Stimulated activated CD4-positive, alpha-beta T cell treated with anti-CD3 and anti-CD28 coated beads, Interleukin-12 subunit alpha, Interleukin-12 subunit beta, amount 100 ng/mL, for 48 hours (primary cell): ENCODE measurements at regions not wholly inside any gene's neighbourhood (a gene's known extent, or its start where the extent isn't known, plus 50 kb on each side); places are given as distances from the start of the nearest gene placed in this dataset.
"Not testable (repeated sequence)": the region's sequence is repeated elsewhere in the genome, so short reads cannot be mapped to it uniquely, and the experiment has no call there.

Experiments used
- DNase-seq, 3 donors: peaks; one replicate each; pipeline ENCODE4 v3.0.0-alpha.2; 2020; ENCODE audit warnings: low read depth in 2 of 3, low spot score in 1 of 3

- DNase-seq = no peak
Observed at GRCh38 chr6:18586133-18586532, 199.0 kb downstream of the RNF144B start.

- peak in 2 of 3 donors; percentile 15 to 68 for DNase-seq
Observed at GRCh38 chr6:18595774-18596530, 208.8 kb downstream of the RNF144B start.

- no peak for DNase-seq
Observed at GRCh38 chr6:18596531-18596835, 209.3 kb downstream of the RNF144B start.

GRCh38 chr6:18598551-18599264, 211.6 kb downstream of the RNF144B start:
- no peak for DNase-seq

- DNase-seq = no peak
Observed at GRCh38 chr6:18600255-18600654, 213.1 kb downstream of the RNF144B start.

- no peak for DNase-seq
Observed at GRCh38 chr6:18601516-18602020, 214.4 kb downstream of the RNF144B start.

- no peak for DNase-seq
Observed at GRCh38 chr6:18602931-18603330, 215.8 kb downstream of the RNF144B start.

- DNase-seq = no peak
Observed at GRCh38 chr6:18603361-18603760, 216.2 kb downstream of the RNF144B start.

- DNase-seq = no peak
Observed at GRCh38 chr6:18605841-18606240, 218.7 kb downstream of the RNF144B start.

- DNase-seq = no peak
Observed at GRCh38 chr6:18609715-18610114, 222.6 kb downstream of the RNF144B start.

GRCh38 chr6:18613319-18613925, 226.3 kb downstream of the RNF144B start:
- DNase-seq = no peak

GRCh38 chr6:18629571-18629970, 242.4 kb downstream of the RNF144B start:
- no peak for DNase-seq

GRCh38 chr6:18632670-18633410, 245.7 kb downstream of the RNF144B start:
- DNase-seq = no peak

- DNase-seq = no peak
Observed at GRCh38 chr6:18634912-18635311, 247.8 kb downstream of the RNF144B start.

- no peak for DNase-seq
Observed at GRCh38 chr6:18640134-18640533, 253.0 kb downstream of the RNF144B start.

GRCh38 chr6:18640754-18641153, 253.6 kb downstream of the RNF144B start:
- no peak for DNase-seq

- DNase-seq = no peak
Observed at GRCh38 chr6:18654821-18655220, 267.7 kb downstream of the RNF144B start.

- no peak for DNase-seq
Observed at GRCh38 chr6:18656506-18656905, 269.4 kb downstream of the RNF144B start.

- not testable (repeated sequence) for DNase-seq
Observed at GRCh38 chr6:18659994-18660393, 272.8 kb downstream of the RNF144B start.

GRCh38 chr6:18663011-18663410, 275.9 kb downstream of the RNF144B start:
- DNase-seq = no peak

- DNase-seq = no peak
Observed at GRCh38 chr6:18664401-18664800, 277.3 kb downstream of the RNF144B start.
